HG02623 (cell line): ENCODE measurements at regions not wholly inside any gene's neighbourhood (a gene's known extent, or its start where the extent isn't known, plus 50 kb on each side); places are given as distances from the start of the nearest gene placed in this dataset.

Experiments used
- ATAC-seq: cut with Tn5 transposase; IDR thresholded peaks from one replicate; pipeline ENCODE4 v1.9.1; 2021; ENCODE audit warnings: moderate library complexity; ENCODE audit not compliant: unreplicated experiment

DNA sequence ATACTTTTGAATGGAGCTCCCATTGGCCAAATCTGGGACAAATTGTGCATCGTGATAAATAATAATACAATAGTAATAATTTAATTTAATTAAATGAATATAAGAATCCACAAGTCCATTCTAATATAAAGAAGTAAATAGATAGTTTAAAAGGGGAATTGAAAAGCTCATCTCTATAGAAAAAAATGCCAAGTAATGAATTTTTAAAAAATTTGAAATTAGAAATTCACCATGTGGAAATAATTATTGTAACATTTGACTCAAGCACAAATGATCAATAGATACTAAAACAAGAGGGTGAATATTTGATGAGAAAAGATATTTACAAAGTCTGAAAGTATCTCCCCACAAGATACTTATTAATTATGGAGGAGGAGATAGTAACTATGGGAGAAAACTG is 467.4 kb downstream of the CETN3 start:
- ATAC-seq, result no peak

DNA sequence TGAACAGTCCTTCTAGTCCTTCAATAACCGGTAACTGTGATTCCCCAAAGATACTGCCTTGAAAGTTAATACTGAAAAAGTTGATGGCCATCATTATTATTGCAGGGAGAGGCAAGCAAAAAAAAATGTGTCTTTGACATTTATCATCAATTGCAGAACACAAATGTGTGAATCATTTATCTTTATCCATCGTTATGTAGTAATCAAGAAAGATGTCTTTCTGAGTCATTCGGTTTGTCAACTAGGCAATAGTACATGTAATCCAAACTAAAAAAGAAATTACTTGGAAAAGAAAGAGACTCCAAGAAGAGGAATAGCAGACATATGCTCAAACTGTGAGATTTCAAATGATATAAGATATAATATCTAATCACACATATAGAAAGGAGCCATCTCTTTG is 473.0 kb downstream of the CETN3 start:
- ATAC-seq, result no peak

DNA sequence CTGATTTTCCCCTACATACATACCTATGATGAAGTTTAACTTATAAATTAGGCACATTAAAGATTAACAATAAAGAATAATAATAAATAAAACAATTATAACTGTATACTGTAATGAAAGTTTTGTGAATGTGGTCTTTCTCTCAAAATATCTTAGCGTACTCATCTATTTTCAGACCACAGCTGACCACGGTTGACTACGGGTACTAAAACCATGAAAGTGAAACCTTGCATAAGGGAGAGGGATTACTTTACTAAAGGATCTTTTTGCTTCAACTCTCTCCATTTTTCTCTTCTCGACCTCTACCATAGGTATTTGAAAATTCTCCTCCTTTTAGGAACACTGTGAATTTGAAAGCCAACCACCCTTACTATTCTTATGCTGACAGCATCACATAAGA is 475.5 kb downstream of the CETN3 start:
- peak; percentile 44 for ATAC-seq

DNA sequence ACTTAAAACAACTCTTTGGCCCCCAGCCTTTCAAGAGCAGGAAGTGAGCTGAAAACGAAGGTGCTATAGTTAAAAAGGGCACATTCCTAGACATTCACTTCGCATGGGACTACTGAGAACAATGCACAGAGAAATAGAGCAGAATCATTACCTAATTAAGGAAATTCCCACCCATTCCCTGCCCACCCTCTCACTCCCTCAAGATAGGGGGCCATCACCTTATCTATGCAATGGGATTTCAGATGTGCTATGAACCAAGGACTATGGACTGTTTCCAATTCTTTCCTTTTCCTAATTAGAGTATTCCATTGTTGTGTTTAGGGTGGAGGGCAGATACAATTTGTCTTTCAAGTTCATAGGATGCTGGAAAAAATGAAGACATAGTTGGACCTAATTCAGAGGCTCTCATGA is 476.8 kb downstream of the CETN3 start:
- ATAC-seq, result no peak

DNA sequence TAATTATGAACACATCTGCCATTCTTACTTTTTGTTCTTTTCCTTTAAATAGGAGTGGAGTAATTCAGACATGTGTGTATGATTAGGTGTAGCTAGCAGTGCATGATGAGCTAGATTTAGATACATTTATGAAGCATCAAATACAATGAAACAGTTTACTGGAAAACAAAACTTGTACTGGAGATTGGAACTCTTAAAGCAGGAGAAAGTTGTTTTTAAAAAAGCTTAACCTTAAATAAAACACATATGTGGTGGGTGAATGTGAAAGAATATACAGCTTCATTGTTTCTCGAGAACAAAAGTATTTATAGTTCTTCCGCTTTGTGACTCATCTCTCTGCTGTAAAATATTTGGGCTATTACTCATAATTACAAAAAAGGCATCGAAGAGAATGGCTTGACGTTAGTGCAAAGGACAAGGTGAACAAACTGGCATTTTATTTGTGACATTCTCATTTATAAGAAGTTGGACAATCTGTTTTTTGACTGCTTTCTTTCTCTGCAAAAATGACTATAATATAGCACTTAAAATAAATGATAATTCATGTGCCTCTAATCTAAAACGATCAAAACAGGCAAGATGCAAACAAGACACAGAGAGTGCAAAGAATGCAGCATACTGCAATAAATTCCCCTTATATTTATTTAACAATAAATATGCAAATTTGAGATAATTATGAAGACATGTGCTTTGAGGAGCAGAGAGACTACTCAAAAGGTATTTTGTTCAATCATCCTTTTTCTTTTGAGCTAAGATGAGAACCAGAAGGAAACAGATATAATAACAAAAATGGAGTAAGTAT is 478.8 kb downstream of the CETN3 start:
- ATAC-seq, result peak; percentile 67

DNA sequence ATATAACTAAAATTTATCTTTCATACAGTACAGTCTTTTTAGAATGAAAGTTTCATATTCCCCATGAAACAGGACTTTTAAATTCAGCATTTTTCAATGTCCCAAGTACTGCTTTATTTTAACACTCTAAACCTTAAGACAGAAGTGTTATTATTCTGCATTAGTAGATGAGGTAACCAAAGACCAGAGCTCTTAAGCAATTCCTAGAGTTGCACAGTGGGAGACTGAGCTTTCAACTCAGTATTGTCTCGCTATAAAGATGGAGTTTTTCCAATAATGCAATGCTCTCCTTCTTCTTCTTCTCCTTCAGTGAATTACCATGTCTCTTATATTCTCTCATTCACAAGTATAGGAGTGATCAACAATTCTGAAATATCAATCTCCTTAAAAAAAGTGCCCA is 479.7 kb downstream of the CETN3 start:
- ATAC-seq, result no peak

DNA sequence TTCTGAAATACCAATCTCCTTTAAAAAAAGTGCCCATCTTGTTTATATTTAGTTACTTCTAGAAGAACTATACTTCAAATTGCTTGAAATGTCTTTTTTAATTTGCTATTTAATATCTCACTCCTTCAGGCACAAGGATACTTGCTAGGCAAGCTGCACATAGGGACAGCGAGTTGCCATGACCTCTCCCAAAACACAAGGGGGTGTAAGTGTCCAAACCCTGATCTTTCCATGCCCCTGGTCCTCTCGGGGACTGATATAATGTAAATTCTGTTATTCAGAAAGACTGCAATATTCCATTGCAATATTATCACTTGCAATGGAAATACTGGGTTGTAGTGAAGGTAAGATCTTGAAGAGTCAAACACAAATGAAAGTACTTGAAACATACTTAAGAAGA is 480.4 kb downstream of the CETN3 start:
- no peak for ATAC-seq

DNA sequence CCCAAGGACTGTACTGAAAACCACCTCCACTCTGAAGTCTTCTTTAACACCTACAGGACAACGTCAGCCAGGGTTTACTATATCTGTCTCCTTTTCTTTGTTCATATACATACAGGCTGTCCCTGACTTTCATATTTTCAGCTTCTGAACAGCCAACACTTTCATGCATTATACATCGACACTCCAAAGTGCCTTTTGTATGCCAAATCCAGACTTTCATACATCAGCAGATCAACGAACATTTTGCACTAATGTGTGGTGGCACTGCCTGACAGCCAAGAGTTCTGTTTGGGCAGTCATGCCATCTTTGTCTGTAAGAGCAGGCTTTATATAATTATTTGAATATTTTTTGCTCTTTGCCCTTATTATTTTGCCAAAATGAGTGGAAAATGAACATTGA is 487.4 kb downstream of the CETN3 start:
- ATAC-seq, result no peak

DNA sequence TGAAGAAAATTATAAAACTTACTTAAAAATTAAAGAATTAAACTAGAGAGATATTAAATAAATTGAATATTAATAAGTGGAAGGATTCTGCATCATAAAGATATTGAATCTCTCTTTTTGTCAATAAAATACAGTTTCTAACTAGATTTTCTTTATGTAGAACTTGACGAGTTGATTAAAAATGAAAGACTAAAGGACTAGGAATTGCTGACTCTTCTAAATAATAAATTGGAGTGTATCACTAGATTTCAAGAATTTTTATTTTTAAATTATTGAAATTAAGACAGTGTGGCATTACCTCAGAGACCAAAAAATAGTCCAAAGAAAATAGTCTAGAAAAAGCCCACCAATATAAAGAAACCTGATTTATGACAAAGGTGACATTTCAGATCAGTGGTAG is 492.4 kb downstream of the CETN3 start:
- ATAC-seq, result no peak

DNA sequence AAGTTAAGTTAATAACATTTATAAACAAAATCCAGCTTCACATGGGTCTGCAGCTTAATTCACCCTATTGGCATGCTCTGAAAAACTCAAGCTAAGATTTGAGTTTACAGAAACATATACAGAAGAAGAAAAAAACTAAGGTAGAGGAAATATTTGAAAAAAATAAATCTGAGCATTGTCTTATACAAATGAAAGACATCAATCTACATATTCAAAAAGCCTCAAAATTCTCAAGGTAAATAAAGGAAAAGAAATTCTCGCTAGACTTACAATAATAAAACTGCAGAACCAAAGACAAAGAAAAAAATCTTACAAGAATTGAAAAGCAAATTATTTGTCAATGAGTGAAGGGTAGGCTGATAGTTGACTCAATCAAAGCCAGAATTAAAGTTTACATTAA is 493.4 kb downstream of the CETN3 start:
- no peak for ATAC-seq

DNA sequence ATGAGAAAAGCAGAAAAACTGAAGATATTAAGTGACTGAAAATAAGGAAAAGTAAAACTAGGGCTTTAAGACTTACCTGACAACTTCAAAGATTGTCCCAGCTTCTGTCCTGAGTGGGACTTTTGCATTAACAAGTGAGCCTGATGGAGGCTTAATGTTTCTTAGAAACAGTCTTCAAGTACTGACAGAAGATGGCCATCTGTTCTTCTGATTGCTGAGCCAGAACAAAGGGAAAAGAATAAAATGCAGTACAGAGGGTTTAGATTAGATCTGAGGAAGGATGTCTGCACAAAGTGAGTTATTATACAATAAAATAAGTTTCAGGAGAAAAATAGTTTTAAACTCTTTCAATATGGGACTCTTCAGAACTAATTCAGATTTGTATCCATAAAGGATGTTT is 500.7 kb downstream of the CETN3 start:
- no peak for ATAC-seq

DNA sequence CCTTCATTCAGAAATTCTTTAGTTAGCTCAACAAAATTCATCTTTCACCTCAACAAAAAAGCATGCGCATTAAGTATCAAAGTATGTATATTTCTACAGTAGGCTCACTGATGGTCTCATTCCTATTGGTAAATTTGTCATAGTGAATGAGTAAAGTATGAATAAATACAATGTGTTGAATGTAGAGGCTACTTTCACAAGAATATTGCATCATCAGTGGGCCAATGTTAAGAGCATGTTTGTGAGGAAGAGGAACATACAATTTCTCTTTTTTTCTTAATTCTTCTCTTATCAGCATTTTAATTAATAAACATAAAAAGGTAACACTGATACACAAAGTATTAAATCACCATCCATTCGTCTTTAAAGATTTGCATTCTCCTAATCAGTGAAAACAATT is 505.1 kb downstream of the CETN3 start:
- no peak for ATAC-seq

DNA sequence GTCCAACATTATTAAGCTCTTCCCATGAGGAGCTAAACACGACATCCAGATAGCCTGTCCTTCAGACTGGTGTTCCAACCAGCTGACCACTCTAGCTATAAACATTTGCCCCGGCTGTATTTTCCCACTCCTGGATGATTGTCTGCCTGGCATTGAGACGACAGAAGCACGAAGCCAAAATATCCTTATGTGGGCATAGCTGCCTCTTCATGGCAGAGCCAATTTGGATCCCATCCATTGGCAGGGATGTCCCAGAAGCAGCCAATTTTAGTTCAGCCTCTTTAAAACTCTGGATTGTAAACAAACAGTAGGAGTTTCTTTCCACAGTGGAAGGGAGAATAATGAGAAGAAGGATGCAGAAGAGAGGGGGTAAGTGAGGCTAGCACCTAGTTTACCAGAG is 507.6 kb downstream of the CETN3 start:
- no peak for ATAC-seq

DNA sequence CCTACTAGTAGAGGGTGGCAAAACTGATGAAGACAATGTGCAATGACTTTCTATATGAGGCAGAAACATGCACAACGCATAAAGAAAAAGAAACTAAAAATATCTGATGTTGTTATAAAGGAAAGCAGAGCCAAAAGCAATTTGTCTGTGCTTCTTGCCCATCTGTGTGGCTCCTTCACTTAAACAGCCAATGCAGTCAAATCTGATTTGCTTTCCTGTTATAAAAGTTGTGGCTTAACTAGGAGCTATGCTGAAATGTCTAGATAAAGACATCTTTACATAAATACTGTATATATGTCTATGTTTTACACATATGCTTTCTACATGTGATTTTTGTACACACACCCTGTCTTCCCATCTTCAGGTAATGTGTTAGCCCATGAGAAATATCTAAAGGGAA is 508.2 kb downstream of the CETN3 start:
- no peak for ATAC-seq

DNA sequence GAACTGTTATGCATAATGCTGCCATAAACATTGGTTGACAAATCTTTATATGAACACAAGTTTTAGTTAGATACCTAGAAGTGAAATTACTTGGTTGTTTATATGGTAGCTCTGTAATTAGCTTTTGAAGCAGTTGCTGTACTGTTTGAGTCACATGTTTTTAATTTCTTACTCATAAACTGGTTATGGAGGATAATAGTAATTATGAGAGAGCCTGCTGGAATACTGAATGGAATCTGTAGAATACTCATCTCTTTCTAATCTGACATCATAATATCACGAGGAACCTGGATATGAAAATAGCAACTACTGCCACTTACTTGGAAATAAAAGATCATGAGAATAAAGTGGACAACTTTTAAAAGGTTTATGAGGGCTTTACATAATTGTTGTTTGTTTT is 509.2 kb downstream of the CETN3 start:
- no peak for ATAC-seq

DNA sequence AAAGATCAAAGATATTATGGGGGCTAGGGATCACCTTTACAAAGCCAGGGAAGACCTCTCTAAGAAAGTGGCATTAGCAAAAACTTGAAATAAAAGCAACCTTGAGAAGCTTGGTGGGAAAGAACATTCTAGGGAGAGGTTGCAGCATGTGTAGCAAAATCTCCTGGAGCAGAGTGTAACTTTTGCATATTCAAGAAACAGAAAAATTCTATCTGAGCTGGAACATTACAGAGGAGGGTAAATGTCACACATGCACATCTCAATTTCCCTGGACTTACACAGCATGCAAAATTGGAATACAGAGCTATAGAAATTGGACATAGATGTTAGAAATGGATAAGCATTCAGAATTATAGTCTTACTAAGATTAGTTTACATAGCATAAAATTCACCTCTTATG is 510.0 kb downstream of the CETN3 start:
- no peak for ATAC-seq

DNA sequence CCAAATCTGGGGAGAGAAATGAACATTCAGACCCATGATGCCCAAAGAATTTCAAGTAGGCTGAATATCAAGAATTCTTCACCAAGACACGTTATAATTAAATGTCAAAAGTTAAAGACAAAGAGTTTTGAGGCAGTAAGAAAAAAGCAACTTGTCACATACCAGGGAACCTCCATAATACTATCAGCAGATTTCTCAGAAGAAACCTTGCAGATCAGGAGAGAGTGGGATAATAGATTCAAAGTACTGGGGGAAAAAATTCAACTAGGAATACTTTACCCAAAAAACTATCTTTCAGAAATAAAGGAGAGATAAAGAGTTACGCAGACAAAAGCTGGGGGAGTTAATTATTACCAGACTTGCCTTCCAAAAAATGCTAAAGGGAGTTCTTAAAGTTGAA is 516.0 kb downstream of the CETN3 start:
- ATAC-seq, result no peak

DNA sequence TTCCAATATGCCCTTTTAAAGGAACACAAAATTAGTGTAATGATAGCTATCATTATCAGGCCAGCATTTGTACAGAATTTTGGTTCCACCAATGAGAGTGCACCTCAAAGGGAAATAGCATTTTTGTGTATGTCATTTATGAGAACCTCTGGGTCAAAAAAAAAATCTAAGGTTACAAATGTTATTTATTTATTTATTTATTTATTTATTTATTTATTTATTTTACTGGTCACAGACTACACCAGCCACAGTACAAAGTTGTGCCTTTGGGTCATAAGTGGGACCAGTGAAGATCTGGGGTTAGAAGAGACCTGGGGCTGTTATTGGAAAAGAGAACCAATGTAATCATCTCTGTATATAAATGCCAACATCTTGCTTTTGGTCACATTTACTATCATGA is 523.9 kb downstream of the CETN3 start:
- no peak for ATAC-seq

DNA sequence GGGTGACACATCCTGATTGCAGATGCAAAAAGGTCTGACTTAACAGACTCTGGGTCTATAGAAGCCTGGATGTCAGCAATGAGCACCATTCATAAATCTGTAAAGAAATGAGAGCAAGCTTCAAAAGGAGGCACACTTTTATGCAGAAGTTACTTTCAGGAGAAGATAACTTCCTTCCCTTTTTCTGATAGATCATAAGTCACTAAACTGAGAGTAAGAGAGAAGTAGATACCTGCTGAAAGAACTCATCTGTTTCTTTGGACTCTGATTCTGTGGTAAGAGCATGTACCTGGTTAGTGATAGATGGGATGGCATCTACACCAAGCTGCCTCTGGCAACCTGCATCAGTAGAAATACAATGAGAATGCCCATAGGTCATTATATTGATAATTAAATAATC is 525.6 kb downstream of the CETN3 start:
- no peak for ATAC-seq

DNA sequence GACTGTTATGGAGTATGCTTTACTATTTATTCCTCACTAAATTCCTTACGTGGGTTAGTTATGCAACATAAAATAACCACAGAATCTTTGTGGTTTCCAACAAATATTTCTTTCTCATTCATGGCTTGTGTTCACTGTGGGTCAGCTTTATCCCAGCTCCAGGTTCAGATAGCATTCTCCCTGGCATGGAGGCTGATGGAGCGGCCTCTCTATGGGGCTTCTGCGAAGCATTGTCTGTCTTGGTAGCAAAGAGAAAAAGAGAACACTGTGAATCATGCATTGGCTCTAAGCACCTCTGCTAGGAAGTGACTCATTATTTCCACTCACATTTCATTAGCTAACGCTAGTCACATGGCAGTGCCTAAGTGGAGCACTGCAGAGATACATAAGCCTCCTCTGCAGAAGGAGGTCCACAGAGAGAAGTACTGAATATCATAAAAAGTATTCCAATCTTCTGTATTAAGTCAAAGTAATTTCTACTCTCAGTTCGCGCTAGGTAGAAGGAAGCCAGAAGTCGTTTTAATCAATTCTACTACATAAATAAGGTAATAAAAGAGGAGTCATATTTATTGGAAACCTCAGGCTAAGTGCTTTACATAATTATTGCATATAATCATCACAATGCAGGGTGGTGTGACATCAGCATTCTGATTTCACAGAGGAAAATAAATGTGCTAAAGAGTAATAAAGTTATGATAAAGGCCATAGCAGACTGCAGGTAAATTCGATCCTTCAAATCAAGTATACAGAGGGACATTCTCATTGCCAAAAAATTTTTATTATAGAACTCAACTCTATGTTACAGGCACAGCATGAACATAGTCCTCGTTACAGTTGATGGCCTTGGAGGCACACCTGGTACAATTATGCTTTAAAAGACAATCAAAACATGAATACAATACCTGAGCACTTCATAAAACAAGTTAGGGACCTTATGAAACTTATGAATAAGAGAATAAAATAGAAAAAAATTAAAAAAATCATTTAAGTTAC is 531.1 kb downstream of the CETN3 start:
- no peak for ATAC-seq

DNA sequence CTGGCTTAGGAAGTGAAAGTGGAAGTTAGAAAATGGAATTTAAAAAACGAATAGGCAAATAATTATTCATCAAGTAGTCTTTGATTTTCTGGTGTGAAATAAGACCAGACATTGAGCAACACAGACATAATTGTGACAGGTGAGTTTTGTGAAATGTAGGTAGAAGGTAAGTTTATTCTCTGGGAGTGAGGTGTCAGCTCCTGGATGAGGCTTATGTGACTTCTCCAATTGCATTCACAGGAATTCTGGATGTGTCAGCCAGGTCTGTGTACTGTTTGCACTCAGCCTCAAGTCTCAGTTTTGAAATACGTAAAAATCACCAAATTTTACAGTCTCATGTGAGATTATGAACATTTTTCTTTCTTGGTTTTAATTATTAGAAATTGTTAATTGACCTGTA is 537.6 kb downstream of the CETN3 start:
- no peak for ATAC-seq

DNA sequence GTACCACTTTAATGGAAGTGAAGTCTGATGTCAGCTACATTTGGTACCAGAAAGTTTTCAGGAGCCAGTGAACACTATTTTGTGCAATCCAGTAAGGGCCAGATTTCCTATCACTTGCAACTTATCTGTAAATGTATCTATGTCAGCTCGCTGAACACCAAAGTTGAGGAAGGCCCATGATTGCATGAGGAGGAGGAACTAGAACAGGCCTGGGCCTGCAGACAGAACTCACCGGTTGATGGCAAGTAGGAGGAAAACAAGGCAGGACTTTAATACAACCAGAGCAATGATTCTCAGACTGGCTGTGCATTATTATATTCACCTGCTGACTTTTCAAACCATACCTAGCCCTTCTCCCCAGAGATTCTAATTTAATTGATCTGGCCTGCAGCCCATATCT is 540.2 kb downstream of the CETN3 start:
- ATAC-seq, result no peak
